GM12878 (cell line): ENCODE measurements at regions not wholly inside any gene's neighbourhood (a gene's known extent, or its start where the extent isn't known, plus 50 kb on each side); places are given as distances from the start of the nearest gene placed in this dataset.

Experiments
- BCLAF1 ChIP-seq: fragments of 450-650 bp; IDR thresholded peaks from 2 replicates; pipeline ENCODE4 v1.6.1; 2017; ENCODE audit warnings: antibody characterized with exemption, mild to moderate bottlenecking, moderate library complexity
- CHD2 ChIP-seq: IDR thresholded peaks from 2 replicates; pipeline ENCODE4 v1.6.1; 2011; ENCODE audit warnings: low read depth, low read length, improper control_type of control experiment, borderline replicate concordance
- E2F8 ChIP-seq: fragments of 450-650 bp; IDR thresholded peaks from 2 replicates; pipeline ENCODE4 v1.6.1; 2018; ENCODE audit warnings: mild to moderate bottlenecking, low read depth, moderate library complexity; ENCODE audit not compliant: partially characterized antibody
- FOXK2 ChIP-seq: fragments of 450-650 bp; IDR thresholded peaks from 2 replicates; pipeline ENCODE4 v1.6.1; 2017; ENCODE audit warnings: mild to moderate bottlenecking, moderate library complexity
- HCFC1 ChIP-seq: fragments of 150-350 bp; IDR thresholded peaks from 2 replicates; pipeline ENCODE4 v1.6.1; 2014; ENCODE audit warnings: low read length
- HDAC2 ChIP-seq: fragments of 200-600 bp; sonication (generic); IDR thresholded peaks from 2 replicates; pipeline ENCODE4 v1.6.1; 2017
- IRF4 ChIP-seq: IDR thresholded peaks from 2 replicates; pipeline ENCODE4 v1.6.1; 2011; ENCODE audit warnings: low read depth, low read length
- MTA2 ChIP-seq: fragments of 450-650 bp; IDR thresholded peaks from 2 replicates; pipeline ENCODE4 v1.6.1; 2016; ENCODE audit warnings: low read depth, mild to moderate bottlenecking, moderate library complexity
- MTA3 ChIP-seq: IDR thresholded peaks from 2 replicates; pipeline ENCODE4 v1.6.1; 2012; ENCODE audit warnings: low read length, inconsistent platforms, borderline replicate concordance
- NBN ChIP-seq: fragments of 450-650 bp; IDR thresholded peaks from 2 replicates; pipeline ENCODE4 v1.6.1; 2016
- POLR2AphosphoS2 ChIP-seq: IDR thresholded peaks from 2 replicates; pipeline ENCODE4 v1.6.1; 2011; ENCODE audit warnings: low read depth, mild to moderate bottlenecking, low read length, improper control_type of control experiment, moderate library complexity
- RAD51 ChIP-seq: fragments of 450-650 bp; IDR thresholded peaks from 2 replicates; pipeline ENCODE4 v1.6.1; 2016; ENCODE audit warnings: moderate library complexity, mild to moderate bottlenecking, inconsistent platforms
- RCOR1 ChIP-seq: conservative IDR thresholded peaks from 2 replicates; pipeline ENCODE4 v1.6.1; 2012; ENCODE audit warnings: low read depth, low read length, improper control_type of control experiment
- SIX5 ChIP-seq: IDR thresholded peaks from 2 replicates; pipeline ENCODE4 v1.6.1; 2011; ENCODE audit warnings: mild to moderate bottlenecking, low read depth, low read length, moderate library complexity; ENCODE audit not compliant: severe bottlenecking
- SMARCA5 ChIP-seq: fragments of 450-650 bp; IDR thresholded peaks from 2 replicates; pipeline ENCODE4 v1.6.1; 2017; ENCODE audit warnings: mild to moderate bottlenecking
- SREBF1 ChIP-seq: IDR thresholded peaks from 2 replicates; pipeline ENCODE4 v1.6.1; 2012; ENCODE audit warnings: mild to moderate bottlenecking, low read length

GRCh38 chr11:135008412-135008811, 596.4 kb upstream of the B3GAT1 start (continued):
- TF ChIP-seq BCLAF1 (no peak), NBN (no peak), SREBF1 (no peak), HDAC2 (no peak), IRF4 (no peak), POLR2AphosphoS2 (no peak), RCOR1 (no peak), SIX5 (no peak), HCFC1 (no peak), MTA2 (no peak), CHD2 (no peak), RAD51 (no peak), FOXK2 (no peak), SMARCA5 (no peak), E2F8 (no peak), MTA3 (no peak)
